ENCODE measurements at regions not wholly inside any gene's neighbourhood (a gene's known extent, or its start where the extent isn't known, plus 50 kb on each side); places are given as distances from the start of the nearest gene placed in this dataset.

GRCh38 chr5:118778941-118779340 lies 209.4 kb downstream of the DTWD2 start:
- H3K9ac ChIP-seq (ENCODE audit: low read depth, low read length) = no peak overlapping the region
- H3K4me1 ChIP-seq (ENCODE audit: control insufficient read depth, insufficient read depth, low read length) = no peaks in the 10 kb centered on the region
- no peaks in the 10 kb centered on the region for H3K27me3 ChIP-seq (ENCODE audit: control insufficient read depth, insufficient read depth, low read length)
- H3K4me2 ChIP-seq (ENCODE audit: low read length) = no peak overlapping the region
- no peak overlapping the region for H3K4me3 ChIP-seq (ENCODE audit: low read length)
- no peaks in the 10 kb centered on the region for H3K36me3 ChIP-seq (ENCODE audit: insufficient read depth, low read length)
- H3K9me3 ChIP-seq (replicated peaks; ENCODE audit: low read length) = no peaks in the 10 kb centered on the region

DNA sequence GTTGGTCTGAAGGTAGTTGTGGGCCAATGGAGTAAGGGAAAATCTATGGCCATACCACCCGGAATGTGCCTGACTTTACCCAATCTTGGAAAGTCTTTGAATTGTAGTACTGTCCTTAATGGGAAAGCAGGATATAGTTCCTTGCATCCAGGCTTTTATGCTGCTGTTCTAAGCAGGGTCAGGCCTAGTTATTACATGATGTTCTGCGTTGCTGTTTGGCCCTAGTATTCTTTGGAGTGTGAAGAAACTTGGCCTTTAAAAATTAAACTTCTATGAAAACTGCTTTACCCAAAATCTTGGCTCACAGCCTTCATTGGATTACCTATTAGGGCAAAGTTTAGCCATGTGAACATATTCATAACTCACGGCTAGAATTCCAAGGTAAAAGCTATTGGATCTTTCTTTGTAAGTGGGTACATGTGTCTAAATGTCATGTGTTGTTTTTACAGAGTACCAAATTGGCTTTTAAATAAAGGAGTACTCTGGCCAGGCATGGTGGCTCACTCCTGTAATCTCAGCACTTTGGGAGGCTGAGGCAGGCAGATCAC lies 211.1 kb downstream of the DTWD2 start:
- no peak overlapping the region for H3K4me3 ChIP-seq (ENCODE audit: low read length)
- no peak overlapping the region for H3K9ac ChIP-seq (ENCODE audit: low read depth, low read length)
- no peaks in the 10 kb centered on the region for H3K36me3 ChIP-seq (ENCODE audit: insufficient read depth, low read length)
- no peaks in the 10 kb centered on the region for H3K27me3 ChIP-seq (ENCODE audit: control insufficient read depth, insufficient read depth, low read length)
- no peaks in the 10 kb centered on the region for H3K4me1 ChIP-seq (ENCODE audit: control insufficient read depth, insufficient read depth, low read length)
- H3K9me3 ChIP-seq (replicated peaks; ENCODE audit: low read length) = no peaks in the 10 kb centered on the region
- H3K4me2 ChIP-seq (ENCODE audit: low read length) = no peak overlapping the region

GRCh38 chr5:118776755-118777154 lies 211.6 kb downstream of the DTWD2 start:
- Histone ChIP-seq H3K27me3 (ENCODE audit: control insufficient read depth, insufficient read depth, low read length) (no peaks in the 10 kb centered on the region), H3K9ac (ENCODE audit: low read depth, low read length) (no peak overlapping the region), H3K36me3 (ENCODE audit: insufficient read depth, low read length) (no peaks in the 10 kb centered on the region), H3K4me3 (ENCODE audit: low read length) (no peak overlapping the region), H3K4me1 (ENCODE audit: control insufficient read depth, insufficient read depth, low read length) (no peaks in the 10 kb centered on the region), H3K9me3 (replicated peaks; ENCODE audit: low read length) (no peaks in the 10 kb centered on the region), H3K4me2 (ENCODE audit: low read length) (no peak overlapping the region)

DNA sequence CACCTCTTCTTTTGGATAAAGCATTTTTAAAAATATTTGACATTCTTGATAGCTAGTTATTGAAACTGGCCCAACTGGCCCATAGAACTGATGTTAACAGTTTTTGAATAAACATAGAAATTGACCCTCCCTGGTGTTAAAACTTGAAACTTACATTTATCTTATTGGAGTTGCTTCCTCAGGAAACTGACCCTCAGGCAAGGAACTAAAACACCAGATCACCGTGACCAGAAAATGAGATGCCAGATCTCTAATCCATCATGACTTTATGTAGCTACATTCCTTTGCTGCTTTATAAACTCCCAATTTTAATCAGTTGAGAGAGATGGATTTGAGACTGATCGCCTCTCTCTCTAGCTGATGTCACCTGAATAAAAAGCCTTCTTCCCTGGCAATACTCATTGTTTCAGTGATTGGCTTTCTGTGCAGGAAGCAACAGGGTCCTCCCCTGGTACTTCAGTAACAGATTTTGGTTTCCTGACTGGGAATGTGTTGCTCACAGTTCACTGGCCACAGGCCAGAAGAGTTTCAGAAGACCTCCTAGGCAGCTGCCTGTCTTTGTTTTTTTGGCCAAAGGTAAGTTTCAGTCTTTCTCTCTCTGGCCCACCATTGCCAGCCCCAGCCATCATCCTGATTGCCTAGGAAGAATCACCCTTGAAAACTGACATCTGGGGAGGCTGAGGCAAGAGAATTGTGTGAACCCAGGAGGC lies 212.4 kb downstream of the DTWD2 start:
- H3K36me3 ChIP-seq (ENCODE audit: insufficient read depth, low read length) = no peaks in the 10 kb centered on the region
- H3K9me3 ChIP-seq (replicated peaks; ENCODE audit: low read length) = no peaks in the 10 kb centered on the region
- H3K4me1 ChIP-seq (ENCODE audit: control insufficient read depth, insufficient read depth, low read length) = no peaks in the 10 kb centered on the region
- no peak overlapping the region for H3K9ac ChIP-seq (ENCODE audit: low read depth, low read length)
- no peak overlapping the region for H3K4me3 ChIP-seq (ENCODE audit: low read length)
- H3K4me2 ChIP-seq (ENCODE audit: low read length) = no peak overlapping the region
- no peaks in the 10 kb centered on the region for H3K27me3 ChIP-seq (ENCODE audit: control insufficient read depth, insufficient read depth, low read length)

DNA sequence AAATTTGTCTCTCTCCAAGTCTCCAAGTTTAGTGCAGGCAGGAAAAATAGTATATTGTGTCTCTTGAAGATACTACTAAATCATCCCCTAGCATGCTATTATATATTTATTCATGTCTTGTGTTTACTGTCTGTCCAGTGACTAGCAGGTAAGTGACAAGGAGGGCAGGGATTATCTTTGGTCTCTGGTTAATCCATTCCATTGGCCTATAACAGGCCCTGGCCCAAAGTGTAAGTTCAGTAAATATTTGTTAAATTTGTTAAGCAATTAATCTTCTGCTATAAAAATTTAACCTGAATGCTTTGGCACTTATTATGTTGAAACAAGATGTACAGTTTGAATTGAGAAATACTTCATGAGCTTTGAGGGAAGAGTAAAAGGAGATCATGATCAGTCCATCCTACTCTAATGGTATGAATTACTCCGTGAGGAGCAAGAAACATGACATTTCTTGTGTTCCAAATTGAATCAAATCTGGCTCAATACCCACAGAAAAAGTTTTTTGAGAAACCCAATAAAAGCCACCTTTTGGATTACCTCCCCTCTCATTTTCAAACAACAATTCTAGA lies 219.7 kb downstream of the DTWD2 start:
- no peaks in the 10 kb centered on the region for H3K36me3 ChIP-seq (ENCODE audit: insufficient read depth, low read length)
- H3K9me3 ChIP-seq (replicated peaks; ENCODE audit: low read length) = no peaks in the 10 kb centered on the region
- H3K27me3 ChIP-seq (ENCODE audit: control insufficient read depth, insufficient read depth, low read length) = no peaks in the 10 kb centered on the region
- no peak overlapping the region for H3K4me3 ChIP-seq (ENCODE audit: low read length)
- H3K4me1 ChIP-seq (ENCODE audit: control insufficient read depth, insufficient read depth, low read length) = no peaks in the 10 kb centered on the region
- H3K9ac ChIP-seq (ENCODE audit: low read depth, low read length) = no peak overlapping the region
- H3K4me2 ChIP-seq (ENCODE audit: low read length) = no peak overlapping the region

DNA sequence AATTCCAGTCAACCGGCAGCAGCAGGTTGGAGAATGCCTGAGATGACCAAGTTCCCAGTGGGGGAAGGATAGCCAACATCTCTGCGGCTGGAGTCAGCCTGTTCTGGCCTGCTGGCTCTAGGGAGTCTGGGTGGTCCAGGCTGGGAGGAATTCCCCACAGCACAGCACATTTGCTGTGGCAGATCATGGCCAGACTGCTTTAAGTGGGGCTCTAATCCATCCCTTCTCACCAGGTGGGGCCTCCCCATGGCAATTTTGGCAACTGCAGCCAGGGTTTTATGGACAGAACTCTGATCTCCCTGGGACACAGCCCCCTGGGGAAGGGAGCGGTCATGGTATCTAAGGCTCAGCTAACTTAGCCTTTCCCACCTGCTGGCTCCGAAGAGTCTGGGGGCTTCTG lies 226.1 kb downstream of the DTWD2 start:
- H3K4me3 ChIP-seq (ENCODE audit: low read length) = no peak overlapping the region
- no peaks in the 10 kb centered on the region for H3K36me3 ChIP-seq (ENCODE audit: insufficient read depth, low read length)
- H3K4me2 ChIP-seq (ENCODE audit: low read length) = no peak overlapping the region
- H3K4me1 ChIP-seq (ENCODE audit: control insufficient read depth, insufficient read depth, low read length) = no peaks in the 10 kb centered on the region
- H3K27me3 ChIP-seq (ENCODE audit: control insufficient read depth, insufficient read depth, low read length) = no peaks in the 10 kb centered on the region
- H3K9ac ChIP-seq (ENCODE audit: low read depth, low read length) = no peak overlapping the region
- no peaks in the 10 kb centered on the region for H3K9me3 ChIP-seq (replicated peaks; ENCODE audit: low read length)

- H3K36me3 ChIP-seq (ENCODE audit: insufficient read depth, low read length) = no peaks in the 10 kb centered on the region
- no peak overlapping the region for H3K9ac ChIP-seq (ENCODE audit: low read depth, low read length)
- H3K9me3 ChIP-seq (replicated peaks; ENCODE audit: low read length) = no peaks in the 10 kb centered on the region
- no peaks in the 10 kb centered on the region for H3K27me3 ChIP-seq (ENCODE audit: control insufficient read depth, insufficient read depth, low read length)
- no peak overlapping the region for H3K4me3 ChIP-seq (ENCODE audit: low read length)
- H3K4me2 ChIP-seq (ENCODE audit: low read length) = no peak overlapping the region
- no peaks in the 10 kb centered on the region for H3K4me1 ChIP-seq (ENCODE audit: control insufficient read depth, insufficient read depth, low read length)
Measured at GRCh38 chr5:118761814-118762213, 226.5 kb downstream of the DTWD2 start.

GRCh38 chr5:118752969-118753368 lies 235.4 kb downstream of the DTWD2 start:
- Histone ChIP-seq H3K27me3 (ENCODE audit: control insufficient read depth, insufficient read depth, low read length) (no peaks in the 10 kb centered on the region), H3K9me3 (replicated peaks; ENCODE audit: low read length) (no peaks in the 10 kb centered on the region), H3K4me1 (ENCODE audit: control insufficient read depth, insufficient read depth, low read length) (no peaks in the 10 kb centered on the region), H3K4me2 (ENCODE audit: low read length) (no peak overlapping the region), H3K4me3 (ENCODE audit: low read length) (no peak overlapping the region), H3K9ac (ENCODE audit: low read depth, low read length) (no peak overlapping the region), H3K36me3 (ENCODE audit: insufficient read depth, low read length) (no peaks in the 10 kb centered on the region)

GRCh38 chr5:118736396-118736795 lies 252.0 kb downstream of the DTWD2 start:
- H3K9me3 ChIP-seq (replicated peaks; ENCODE audit: low read length) = no peaks in the 10 kb centered on the region
- no peaks in the 10 kb centered on the region for H3K4me1 ChIP-seq (ENCODE audit: control insufficient read depth, insufficient read depth, low read length)
- no peak overlapping the region for H3K4me2 ChIP-seq (ENCODE audit: low read length)
- no peaks in the 10 kb centered on the region for H3K27me3 ChIP-seq (ENCODE audit: control insufficient read depth, insufficient read depth, low read length)
- H3K36me3 ChIP-seq (ENCODE audit: insufficient read depth, low read length) = no peaks in the 10 kb centered on the region
- H3K4me3 ChIP-seq (ENCODE audit: low read length) = no peak overlapping the region
- no peak overlapping the region for H3K9ac ChIP-seq (ENCODE audit: low read depth, low read length)

GRCh38 chr5:118733394-118733793 lies 255.0 kb downstream of the DTWD2 start:
- no peaks in the 10 kb centered on the region for H3K9me3 ChIP-seq (replicated peaks; ENCODE audit: low read length)
- no peaks in the 10 kb centered on the region for H3K27me3 ChIP-seq (ENCODE audit: control insufficient read depth, insufficient read depth, low read length)
- H3K4me2 ChIP-seq (ENCODE audit: low read length) = no peak overlapping the region
- H3K4me3 ChIP-seq (ENCODE audit: low read length) = no peak overlapping the region
- no peaks in the 10 kb centered on the region for H3K4me1 ChIP-seq (ENCODE audit: control insufficient read depth, insufficient read depth, low read length)
- H3K9ac ChIP-seq (ENCODE audit: low read depth, low read length) = no peak overlapping the region
- H3K36me3 ChIP-seq (ENCODE audit: insufficient read depth, low read length) = no peaks in the 10 kb centered on the region

DNA sequence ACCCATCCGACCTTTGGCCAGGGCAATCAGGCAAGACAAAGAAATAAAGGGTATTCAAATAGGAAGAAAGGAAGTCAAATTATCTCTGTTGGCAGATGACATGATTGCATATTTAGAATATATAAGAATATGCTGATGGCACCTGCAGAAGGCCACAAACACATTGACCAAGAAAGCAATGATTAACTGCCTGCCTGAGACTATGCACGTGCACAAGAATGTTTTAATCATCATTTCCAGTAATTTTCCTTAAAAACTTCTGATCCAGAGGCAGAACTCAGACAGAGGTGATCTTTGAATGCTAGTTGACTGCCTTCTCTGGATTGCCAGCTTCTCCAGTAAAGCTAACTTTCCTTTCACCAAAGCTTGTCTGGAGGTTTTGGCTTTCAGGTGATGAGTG lies 260.2 kb downstream of the DTWD2 start:
- Histone ChIP-seq H3K4me1 (ENCODE audit: control insufficient read depth, insufficient read depth, low read length) (no peaks in the 10 kb centered on the region), H3K36me3 (ENCODE audit: insufficient read depth, low read length) (no peaks in the 10 kb centered on the region), H3K9me3 (replicated peaks; ENCODE audit: low read length) (no peaks in the 10 kb centered on the region), H3K4me2 (ENCODE audit: low read length) (no peak overlapping the region), H3K27me3 (ENCODE audit: control insufficient read depth, insufficient read depth, low read length) (no peaks in the 10 kb centered on the region), H3K4me3 (ENCODE audit: low read length) (no peak overlapping the region), H3K9ac (ENCODE audit: low read depth, low read length) (no peak overlapping the region)

DNA sequence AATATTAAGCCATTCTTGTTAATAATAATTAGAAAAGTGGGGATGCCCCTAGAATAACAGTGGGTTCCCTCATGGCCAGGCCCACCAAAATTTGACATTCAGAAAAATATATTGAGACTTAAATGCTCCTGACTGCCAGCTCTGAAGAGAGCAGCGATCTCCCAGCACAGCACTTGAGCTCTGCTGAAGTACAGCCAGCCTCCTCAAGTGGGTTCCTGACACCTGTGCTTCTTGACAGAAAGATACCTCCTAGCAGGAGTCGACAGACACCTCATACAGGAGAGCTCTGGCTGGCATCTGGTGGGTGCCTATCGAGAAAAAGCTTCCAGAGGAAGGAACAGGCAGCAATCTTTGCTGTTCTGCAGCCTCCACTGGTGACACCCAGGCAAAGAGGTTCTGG lies 261.5 kb downstream of the DTWD2 start:
- no peaks in the 10 kb centered on the region for H3K9me3 ChIP-seq (replicated peaks; ENCODE audit: low read length)

More for the DNA sequence above, 261.5 kb downstream of the DTWD2 start:
- H3K9ac ChIP-seq (ENCODE audit: low read depth, low read length) = no peak overlapping the region
- H3K4me2 ChIP-seq (ENCODE audit: low read length) = no peak overlapping the region
- no peaks in the 10 kb centered on the region for H3K27me3 ChIP-seq (ENCODE audit: control insufficient read depth, insufficient read depth, low read length)
- no peak overlapping the region for H3K4me3 ChIP-seq (ENCODE audit: low read length)
- no peaks in the 10 kb centered on the region for H3K36me3 ChIP-seq (ENCODE audit: insufficient read depth, low read length)
- H3K4me1 ChIP-seq (ENCODE audit: control insufficient read depth, insufficient read depth, low read length) = no peaks in the 10 kb centered on the region

Data from skeletal muscle satellite cell (primary cell).